GM10248 (cell line): ENCODE measurements at regions not wholly inside any gene's neighbourhood (a gene's known extent, or its start where the extent isn't known, plus 50 kb on each side); places are given as distances from the start of the nearest gene placed in this dataset.
A peak's percentile ranks its signal among the peaks of the same experiment; 100 is the strongest.
"Not testable (repeated sequence)": the region's sequence is repeated elsewhere in the genome, so short reads cannot be mapped to it uniquely, and the experiment has no call there.

Source experiments
- CTCF ChIA-PET: fragments of 300-600 bp; sonication (Branson Sonifier 250); formaldehyde crosslinking; extraction: SDS; loops from one replicate; lab custom pipeline; 2021; ENCODE audit warnings: antibody characterized with exemption; lab: Yijun Ruan, JAX
- POLR2A ChIA-PET: fragments of 350-650 bp; sonication (Branson Sonifier 250); formaldehyde crosslinking; extraction: SDS; loops from one replicate; lab custom pipeline; 2020; ENCODE audit warnings: antibody characterized with exemption; lab: Yijun Ruan, JAX
- DNase-seq: peaks from one replicate; pipeline ENCODE4 v3.0.0; 2012; ENCODE audit errors: extremely low spot score
- TF ChIP-seq, protein P1 (sequence below): IDR thresholded peaks from 2 replicates; pipeline ENCODE4 v1.5.1; 2012; ENCODE audit warnings: mild to moderate bottlenecking, low read depth; ENCODE audit errors: extremely low read depth, missing control alignments, control extremely low read depth

GRCh38 chrX:4579480-4579879, 866.0 kb upstream of the PRKX start:
- ChIA-PET POLR2A (no interaction called here), CTCF (no interaction called here)
- TF ChIP-seq, protein P1, sequence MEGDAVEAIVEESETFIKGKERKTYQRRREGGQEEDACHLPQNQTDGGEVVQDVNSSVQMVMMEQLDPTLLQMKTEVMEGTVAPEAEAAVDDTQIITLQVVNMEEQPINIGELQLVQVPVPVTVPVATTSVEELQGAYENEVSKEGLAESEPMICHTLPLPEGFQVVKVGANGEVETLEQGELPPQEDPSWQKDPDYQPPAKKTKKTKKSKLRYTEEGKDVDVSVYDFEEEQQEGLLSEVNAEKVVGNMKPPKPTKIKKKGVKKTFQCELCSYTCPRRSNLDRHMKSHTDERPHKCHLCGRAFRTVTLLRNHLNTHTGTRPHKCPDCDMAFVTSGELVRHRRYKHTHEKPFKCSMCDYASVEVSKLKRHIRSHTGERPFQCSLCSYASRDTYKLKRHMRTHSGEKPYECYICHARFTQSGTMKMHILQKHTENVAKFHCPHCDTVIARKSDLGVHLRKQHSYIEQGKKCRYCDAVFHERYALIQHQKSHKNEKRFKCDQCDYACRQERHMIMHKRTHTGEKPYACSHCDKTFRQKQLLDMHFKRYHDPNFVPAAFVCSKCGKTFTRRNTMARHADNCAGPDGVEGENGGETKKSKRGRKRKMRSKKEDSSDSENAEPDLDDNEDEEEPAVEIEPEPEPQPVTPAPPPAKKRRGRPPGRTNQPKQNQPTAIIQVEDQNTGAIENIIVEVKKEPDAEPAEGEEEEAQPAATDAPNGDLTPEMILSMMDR, result no peak
- DNase-seq, result no peak

DNA sequence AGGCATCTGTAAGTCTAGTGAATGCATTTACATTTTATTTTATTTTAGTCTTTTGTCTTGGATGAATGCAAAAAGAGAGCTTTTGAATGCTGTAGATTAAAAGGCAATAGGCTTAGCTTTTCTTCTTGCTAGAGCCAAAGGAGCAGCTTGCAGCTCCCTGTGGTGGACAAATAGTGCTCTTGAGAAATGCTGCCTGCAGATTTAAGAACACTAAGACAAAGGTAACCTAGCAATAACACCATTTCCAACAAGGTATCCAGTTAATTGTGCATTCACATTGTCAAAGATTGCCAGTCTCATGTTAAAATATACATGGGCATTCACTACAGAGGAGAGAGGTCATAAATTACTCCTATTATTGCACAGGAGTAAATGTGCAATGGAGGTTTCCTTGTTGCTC, 859.2 kb upstream of the PRKX start:
- ChIA-PET CTCF (no interaction called here), POLR2A (no interaction called here)
- TF ChIP-seq, protein P1, result no peak
- no peak for DNase-seq

DNA sequence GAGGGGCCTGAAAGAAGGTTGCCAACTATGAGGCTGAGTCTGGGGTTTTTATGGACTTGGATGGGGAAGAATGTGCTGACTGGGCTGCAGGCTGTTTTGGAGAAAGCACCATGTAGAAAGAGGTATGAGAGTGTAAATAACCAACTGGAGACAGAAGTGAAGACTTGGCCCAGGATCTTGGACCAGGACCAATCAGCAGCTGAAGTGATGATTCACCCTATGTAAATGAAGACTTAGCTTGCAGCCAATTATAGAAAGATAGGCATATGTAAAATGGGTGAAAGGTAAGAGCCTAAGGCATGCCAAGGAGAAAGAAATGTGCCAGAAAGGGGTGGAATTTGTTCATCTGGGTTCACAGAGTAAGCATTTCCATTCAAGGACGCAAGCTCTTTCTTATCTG, 856.7 kb upstream of the PRKX start:
- TF ChIP-seq, protein P1, result no peak
- ChIA-PET POLR2A (no interaction called here), CTCF (no interaction called here)
- DNase-seq, result no peak

DNA sequence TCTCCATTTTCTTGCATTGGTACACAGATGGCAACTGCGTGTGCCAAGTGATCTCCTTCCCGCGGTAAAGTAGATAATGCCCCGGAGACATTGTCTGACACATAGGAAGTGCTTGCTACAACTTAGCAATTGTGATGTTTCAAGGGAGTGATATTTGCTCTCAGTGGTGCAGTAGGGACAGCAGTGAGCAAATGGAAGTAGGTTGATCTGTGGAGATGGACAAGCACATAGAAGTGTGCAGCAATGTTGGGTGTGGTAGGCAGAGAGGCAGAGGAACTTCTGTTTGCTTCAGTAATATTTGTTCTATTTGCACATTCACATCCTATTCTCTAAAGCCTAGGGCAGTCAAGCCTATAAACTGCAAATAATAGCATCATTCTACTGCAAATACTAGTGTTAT, 846.7 kb upstream of the PRKX start:
- ChIA-PET CTCF (no interaction called here), POLR2A (no interaction called here)

DNA sequence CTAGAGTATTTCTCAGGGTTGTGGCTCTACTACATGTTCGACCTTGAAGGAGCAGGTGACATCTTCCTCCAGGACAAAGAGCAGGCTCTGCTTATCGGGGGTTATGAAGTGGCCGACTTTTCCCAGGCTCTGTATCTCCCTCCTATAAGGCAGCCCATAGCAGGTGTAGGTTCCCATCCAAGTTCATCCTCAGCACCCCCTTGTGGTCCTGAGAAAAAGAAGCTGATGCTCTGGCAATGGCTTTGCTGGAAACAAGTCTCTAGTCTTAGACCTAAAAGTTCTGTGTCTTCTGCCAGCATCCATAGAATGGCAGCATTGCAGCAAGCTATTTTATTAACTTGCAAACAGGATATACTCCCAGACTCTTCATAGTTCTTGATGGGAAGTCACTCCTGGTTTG, 836.6 kb upstream of the PRKX start:
- no peak for DNase-seq
- POLR2A ChIA-PET, result no interaction called here
- CTCF ChIA-PET, result no interaction called here
- TF ChIP-seq, protein P1, result no peak

More for the DNA sequence above, 846.7 kb upstream of the PRKX start:
- TF ChIP-seq, protein P1, result no peak
- no peak for DNase-seq

- ChIA-PET POLR2A (no interaction called here), CTCF (no interaction called here)
- DNase-seq, result peak; percentile 25
- TF ChIP-seq, protein P1, result peak; percentile 69
Observed at GRCh38 chrX:4547213-4547836, 833.9 kb upstream of the PRKX start.

DNA sequence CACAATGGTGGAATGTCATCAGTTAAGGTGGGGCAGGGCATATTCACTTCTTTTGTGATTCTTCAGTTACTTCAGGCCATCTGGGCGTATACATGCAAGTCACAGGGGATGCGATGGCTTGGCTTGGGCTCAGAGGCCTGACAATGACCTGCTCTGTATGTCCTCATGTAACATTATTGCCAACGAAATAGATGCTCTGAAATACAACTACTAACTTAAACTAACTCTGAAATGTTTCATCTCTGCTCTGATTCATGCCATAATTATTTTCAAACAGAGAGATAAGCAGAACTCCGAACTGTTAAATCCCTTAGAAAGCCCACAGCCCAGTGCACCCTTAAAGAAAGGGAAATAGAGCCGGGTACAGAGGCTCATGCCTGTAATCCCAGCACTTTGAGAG, 832.7 kb upstream of the PRKX start:
- POLR2A ChIA-PET, CTCF ChIA-PET, DNase-seq: not testable (repeated sequence)
